ENCODE measurements at regions not wholly inside any gene's neighbourhood (a gene's known extent, or its start where the extent isn't known, plus 50 kb on each side); places are given as distances from the start of the nearest gene placed in this dataset.
A peak's percentile ranks its signal among the peaks of the same experiment; 100 is the strongest.
"Not testable (repeated sequence)": the region's sequence is repeated elsewhere in the genome, so short reads cannot be mapped to it uniquely, and the experiment has no call there.

DNA sequence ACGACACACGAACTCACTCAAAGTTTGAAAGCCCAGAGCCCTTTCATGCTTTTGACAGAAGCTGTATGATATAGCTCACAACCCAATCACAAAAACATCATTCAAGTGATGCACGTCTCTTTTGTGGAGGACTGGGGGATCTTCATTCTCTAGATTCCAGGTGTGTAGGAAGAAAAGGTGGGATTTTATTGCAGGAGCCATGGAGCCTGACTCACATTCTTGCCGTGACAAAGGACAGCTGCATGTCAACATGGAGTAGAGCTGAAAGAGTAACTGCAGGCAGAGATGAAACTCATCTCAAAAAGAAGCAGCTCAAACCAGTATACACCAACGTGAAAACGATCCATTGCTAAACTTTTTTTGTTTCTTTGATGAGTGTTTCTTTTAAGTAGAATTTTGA is 50.9 kb upstream of the PDE1A start:
- Histone ChIP-seq H3K4me3 (ENCODE audit: low read depth, low read length) (no peak overlapping the region), H2AFZ (ENCODE audit: low read length, unreplicated experiment) (no peak overlapping the region)

DNA sequence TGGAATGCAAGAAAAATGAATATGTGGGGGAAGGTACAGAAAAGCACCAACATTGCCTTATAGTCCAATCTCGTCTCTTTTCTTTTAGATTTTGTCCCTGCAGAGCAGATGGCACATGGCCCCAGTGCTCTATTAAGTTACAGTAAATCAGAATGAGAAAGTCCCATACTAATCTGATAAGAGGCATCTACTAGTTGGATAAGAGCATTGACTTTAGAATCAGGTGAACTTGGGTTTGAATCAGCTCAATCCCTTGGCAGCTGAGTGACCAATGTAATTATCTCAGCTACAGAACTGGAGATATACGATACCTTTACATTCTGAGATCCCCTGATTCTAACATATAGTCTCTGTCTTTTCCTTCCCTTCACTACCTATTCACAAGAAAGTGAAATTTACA is 54.8 kb upstream of the PDE1A start:
- H3K4me3 ChIP-seq (ENCODE audit: low read depth, low read length) = no peak overlapping the region
- no peaks in the 10 kb centered on the region for H3K79me2 ChIP-seq (ENCODE audit: control insufficient read depth, insufficient read depth, low read length, unreplicated experiment)
- H3K4me1 ChIP-seq (ENCODE audit: control insufficient read depth, insufficient read depth, low read length, unreplicated experiment) = no peaks in the 10 kb centered on the region
- H3K36me3 ChIP-seq (ENCODE audit: insufficient read depth, low read length) = no peaks in the 10 kb centered on the region
- H2AFZ ChIP-seq (ENCODE audit: low read length, unreplicated experiment) = no peak overlapping the region
- H3K27ac ChIP-seq (ENCODE audit: low read depth, low read length) = no peak overlapping the region
- no peaks in the 10 kb centered on the region for H3K27me3 ChIP-seq (ENCODE audit: insufficient read depth, low read length)

More for the DNA sequence above, 50.9 kb upstream of the PDE1A start:
- H3K4me1 ChIP-seq (ENCODE audit: control insufficient read depth, insufficient read depth, low read length, unreplicated experiment) = no peaks in the 10 kb centered on the region
- no peaks in the 10 kb centered on the region for H3K79me2 ChIP-seq (ENCODE audit: control insufficient read depth, insufficient read depth, low read length, unreplicated experiment)
- no peaks in the 10 kb centered on the region for H3K27me3 ChIP-seq (ENCODE audit: insufficient read depth, low read length)
- no peaks in the 10 kb centered on the region for H3K36me3 ChIP-seq (ENCODE audit: insufficient read depth, low read length)
- H3K27ac ChIP-seq (ENCODE audit: low read depth, low read length) = no peak overlapping the region

DNA sequence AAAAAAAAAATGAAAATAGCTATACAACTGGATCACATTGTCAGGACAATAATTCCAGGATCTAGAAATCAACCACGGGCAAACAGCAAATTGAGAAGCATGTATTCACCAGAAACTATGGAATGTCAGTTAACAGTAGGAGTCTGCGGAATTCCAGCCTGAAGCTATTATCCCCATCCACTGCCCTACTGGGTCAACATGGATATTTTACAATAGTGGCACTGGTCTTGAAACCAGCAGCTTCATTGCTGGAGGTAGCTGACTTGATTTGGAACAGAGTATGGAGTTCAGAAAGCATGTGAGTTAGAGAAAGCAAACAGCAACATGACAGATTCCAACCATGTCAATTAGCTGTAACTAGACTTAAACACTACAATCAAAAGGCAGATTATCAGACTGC is 55.7 kb upstream of the PDE1A start:
- no peaks in the 10 kb centered on the region for H3K4me1 ChIP-seq (ENCODE audit: control insufficient read depth, insufficient read depth, low read length, unreplicated experiment)
- H3K79me2 ChIP-seq (ENCODE audit: control insufficient read depth, insufficient read depth, low read length, unreplicated experiment) = no peaks in the 10 kb centered on the region

DNA sequence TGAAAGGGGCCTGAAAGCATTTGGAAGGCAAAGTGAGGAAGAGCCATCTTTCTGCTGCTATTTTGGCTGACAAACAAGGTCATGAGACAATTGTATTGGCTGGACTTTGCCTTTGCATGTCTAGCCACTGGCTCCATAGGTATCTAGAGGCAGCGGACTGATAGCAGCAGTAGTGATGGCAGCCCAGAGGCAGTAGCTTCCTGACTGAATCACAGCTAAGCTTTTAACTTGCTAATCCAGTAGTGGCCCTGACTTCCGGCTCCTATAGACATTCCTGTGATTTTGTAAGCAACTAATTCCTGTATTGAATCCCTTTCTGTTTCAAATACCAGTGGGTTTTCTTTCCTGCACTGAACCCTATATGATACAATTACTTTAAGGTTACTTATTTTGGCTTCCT is 69.8 kb upstream of the PDE1A start:
- no peaks in the 10 kb centered on the region for H3K79me2 ChIP-seq (ENCODE audit: control insufficient read depth, insufficient read depth, low read length, unreplicated experiment)

More for the DNA sequence above, 55.7 kb upstream of the PDE1A start:
- H3K4me3 ChIP-seq (ENCODE audit: low read depth, low read length) = no peak overlapping the region
- H3K36me3 ChIP-seq (ENCODE audit: insufficient read depth, low read length) = no peaks in the 10 kb centered on the region
- no peaks in the 10 kb centered on the region for H3K27me3 ChIP-seq (ENCODE audit: insufficient read depth, low read length)
- no peak overlapping the region for H3K27ac ChIP-seq (ENCODE audit: low read depth, low read length)
- H2AFZ ChIP-seq (ENCODE audit: low read length, unreplicated experiment) = no peak overlapping the region

GRCh38 chr2:182499706-182500470 is 73.1 kb upstream of the PDE1A start:
- Histone ChIP-seq H3K79me2 (ENCODE audit: control insufficient read depth, insufficient read depth, low read length, unreplicated experiment) (no peaks in the 10 kb centered on the region), H3K27ac (ENCODE audit: low read depth, low read length) (no peak overlapping the region), H2AFZ (ENCODE audit: low read length, unreplicated experiment) (no peak overlapping the region), H3K27me3 (ENCODE audit: insufficient read depth, low read length) (no peaks in the 10 kb centered on the region), H3K4me3 (ENCODE audit: low read depth, low read length) (no peak overlapping the region), H3K36me3 (ENCODE audit: insufficient read depth, low read length) (no peaks in the 10 kb centered on the region), H3K4me1 (ENCODE audit: control insufficient read depth, insufficient read depth, low read length, unreplicated experiment) (peaks cover 14% of the 10 kb centered on the region)

More for the DNA sequence above, 69.8 kb upstream of the PDE1A start:
- no peaks in the 10 kb centered on the region for H3K27me3 ChIP-seq (ENCODE audit: insufficient read depth, low read length)
- no peaks in the 10 kb centered on the region for H3K36me3 ChIP-seq (ENCODE audit: insufficient read depth, low read length)
- H3K4me1 ChIP-seq (ENCODE audit: control insufficient read depth, insufficient read depth, low read length, unreplicated experiment) = no peaks in the 10 kb centered on the region
- H2AFZ ChIP-seq (ENCODE audit: low read length, unreplicated experiment) = no peak overlapping the region
- H3K27ac ChIP-seq (ENCODE audit: low read depth, low read length) = no peak overlapping the region
- H3K4me3 ChIP-seq (ENCODE audit: low read depth, low read length) = no peak overlapping the region

GRCh38 chr2:182503886-182504285 is 77.0 kb upstream of the PDE1A start:
- Histone ChIP-seq H3K4me1 (ENCODE audit: control insufficient read depth, insufficient read depth, low read length, unreplicated experiment) (peaks cover 31% of the 10 kb centered on the region), H3K79me2 (ENCODE audit: control insufficient read depth, insufficient read depth, low read length, unreplicated experiment) (no peaks in the 10 kb centered on the region), H2AFZ (ENCODE audit: low read length, unreplicated experiment) (no peak overlapping the region), H3K27ac (ENCODE audit: low read depth, low read length) (no peak overlapping the region), H3K36me3 (ENCODE audit: insufficient read depth, low read length) (no peaks in the 10 kb centered on the region), H3K27me3 (ENCODE audit: insufficient read depth, low read length) (no peaks in the 10 kb centered on the region), H3K4me3 (ENCODE audit: low read depth, low read length) (no peak overlapping the region)

GRCh38 chr2:182504903-182505302 is 78.1 kb upstream of the PDE1A start:
- Histone ChIP-seq H3K27ac (ENCODE audit: low read depth, low read length) (peak overlapping the region; percentile 73), H3K79me2 (ENCODE audit: control insufficient read depth, insufficient read depth, low read length, unreplicated experiment) (no peaks in the 10 kb centered on the region), H3K36me3 (ENCODE audit: insufficient read depth, low read length) (no peaks in the 10 kb centered on the region), H2AFZ (ENCODE audit: low read length, unreplicated experiment) (peak overlapping the region; percentile 61), H3K4me1 (ENCODE audit: control insufficient read depth, insufficient read depth, low read length, unreplicated experiment) (peaks cover 31% of the 10 kb centered on the region), H3K4me3 (ENCODE audit: low read depth, low read length) (no peak overlapping the region), H3K27me3 (ENCODE audit: insufficient read depth, low read length) (no peaks in the 10 kb centered on the region)

GRCh38 chr2:182506606-182507005 is 79.8 kb upstream of the PDE1A start:
- Histone ChIP-seq H3K27me3 (ENCODE audit: insufficient read depth, low read length) (no peaks in the 10 kb centered on the region), H3K79me2 (ENCODE audit: control insufficient read depth, insufficient read depth, low read length, unreplicated experiment) (no peaks in the 10 kb centered on the region), H3K27ac (ENCODE audit: low read depth, low read length) (peak overlapping the region; percentile 73), H3K4me1 (ENCODE audit: control insufficient read depth, insufficient read depth, low read length, unreplicated experiment) (peaks cover 31% of the 10 kb centered on the region), H3K4me3 (ENCODE audit: low read depth, low read length) (no peak overlapping the region), H2AFZ (ENCODE audit: low read length, unreplicated experiment) (no peak overlapping the region), H3K36me3 (ENCODE audit: insufficient read depth, low read length) (no peaks in the 10 kb centered on the region)

DNA sequence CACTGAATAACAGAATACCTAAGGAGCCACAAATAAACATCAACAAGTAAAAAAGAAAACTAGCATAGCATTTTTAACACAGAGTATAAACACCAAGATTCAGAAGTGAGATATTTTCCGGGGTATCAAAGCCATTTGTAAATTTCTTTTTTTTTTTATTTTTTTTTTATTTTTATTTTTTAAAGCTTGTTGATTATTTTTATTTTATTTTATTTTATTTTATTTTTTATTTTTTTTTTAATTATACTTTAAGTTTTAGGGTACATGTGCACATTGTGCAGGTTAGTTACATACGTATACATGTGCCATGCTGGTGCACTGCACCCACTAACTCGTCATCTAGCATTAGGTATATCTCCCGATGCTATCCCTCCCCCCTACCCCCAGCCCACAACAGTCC is 81.7 kb upstream of the PDE1A start:
- not testable (repeated sequence) for H3K27ac ChIP-seq (ENCODE audit: low read depth, low read length)
- peaks cover 28% of the 10 kb centered on the region for H3K4me1 ChIP-seq (ENCODE audit: control insufficient read depth, insufficient read depth, low read length, unreplicated experiment)

DNA sequence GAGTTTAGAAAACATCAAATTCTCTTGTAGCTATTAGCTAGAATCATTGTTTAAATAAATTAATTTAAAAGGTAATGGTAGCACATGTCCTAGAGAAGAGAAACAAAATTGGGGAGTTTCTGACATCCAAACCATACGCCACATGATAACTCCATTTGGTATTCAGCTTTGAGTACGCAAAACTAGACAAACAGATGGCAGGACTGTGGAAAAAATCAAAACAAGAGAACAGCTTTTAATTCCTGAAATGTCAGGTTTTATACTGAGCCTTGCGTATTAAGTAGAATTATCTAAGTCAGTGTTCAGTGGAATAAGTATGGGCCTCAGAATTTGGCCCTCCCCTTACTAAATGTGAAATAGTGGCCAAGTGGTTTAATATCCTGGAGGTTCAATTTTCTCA is 82.4 kb upstream of the PDE1A start:
- Histone ChIP-seq H3K27ac (ENCODE audit: low read depth, low read length) (no peak overlapping the region), H3K79me2 (ENCODE audit: control insufficient read depth, insufficient read depth, low read length, unreplicated experiment) (no peaks in the 10 kb centered on the region), H2AFZ (ENCODE audit: low read length, unreplicated experiment) (no peak overlapping the region)

More for the DNA sequence above, 81.7 kb upstream of the PDE1A start:
- H2AFZ ChIP-seq (ENCODE audit: low read length, unreplicated experiment); H3K79me2 ChIP-seq (ENCODE audit: control insufficient read depth, insufficient read depth, low read length, unreplicated experiment); H3K36me3 ChIP-seq (ENCODE audit: insufficient read depth, low read length); H3K4me3 ChIP-seq (ENCODE audit: low read depth, low read length); H3K27me3 ChIP-seq (ENCODE audit: insufficient read depth, low read length): not testable (repeated sequence)

More for the DNA sequence above, 82.4 kb upstream of the PDE1A start:
- H3K4me3 ChIP-seq (ENCODE audit: low read depth, low read length) = no peak overlapping the region
- H3K36me3 ChIP-seq (ENCODE audit: insufficient read depth, low read length) = no peaks in the 10 kb centered on the region
- H3K4me1 ChIP-seq (ENCODE audit: control insufficient read depth, insufficient read depth, low read length, unreplicated experiment) = peaks cover 22% of the 10 kb centered on the region
- H3K27me3 ChIP-seq (ENCODE audit: insufficient read depth, low read length) = no peaks in the 10 kb centered on the region
